Fibroblast of skin of back (primary cell): ENCODE measurements at regions not wholly inside any gene's neighbourhood (a gene's known extent, or its start where the extent isn't known, plus 50 kb on each side); places are given as distances from the start of the nearest gene placed in this dataset.

Source experiments
- DNase-seq: peaks from one replicate; pipeline ENCODE4 v3.0.0-alpha.2; 2013

GRCh38 chr6:67640484-67640883, 994.6 kb upstream of the ADGRB3 start:
- peak; percentile 34 for DNase-seq

- peak; percentile 18 for DNase-seq
Observed at GRCh38 chr6:67639161-67639560, 995.9 kb upstream of the ADGRB3 start.

GRCh38 chr6:67634199-67634598, 1000.9 kb upstream of the ADGRB3 start:
- DNase-seq, result no peak

- no peak for DNase-seq
Observed at GRCh38 chr6:67633058-67633457, 1002.0 kb upstream of the ADGRB3 start.

GRCh38 chr6:67630146-67630545, 1004.9 kb upstream of the ADGRB3 start:
- peak; percentile 95 for DNase-seq

- DNase-seq, result peak; percentile 22
Observed at GRCh38 chr6:67629258-67629657, 1005.8 kb upstream of the ADGRB3 start.

- peak; percentile 72 for DNase-seq
Observed at GRCh38 chr6:67615796-67616195, 1019.3 kb upstream of the ADGRB3 start.

GRCh38 chr6:67608099-67608749, 1026.9 kb upstream of the ADGRB3 start:
- DNase-seq, result no peak

GRCh38 chr6:67606906-67607828, 1027.9 kb upstream of the ADGRB3 start:
- DNase-seq, result peak; percentile 53

- peak; percentile 2 for DNase-seq
Observed at GRCh38 chr6:67594366-67594765, 1040.7 kb upstream of the ADGRB3 start.

- DNase-seq, result no peak
Observed at GRCh38 chr6:67593247-67593646, 1041.8 kb upstream of the ADGRB3 start.

GRCh38 chr6:67591910-67592309, 1043.2 kb upstream of the ADGRB3 start:
- no peak for DNase-seq

- no peak for DNase-seq
Observed at GRCh38 chr6:67567842-67568241, 1067.2 kb upstream of the ADGRB3 start.

GRCh38 chr6:67563671-67564070, 1071.4 kb upstream of the ADGRB3 start:
- DNase-seq, result no peak

GRCh38 chr6:67560068-67560467, 1075.0 kb upstream of the ADGRB3 start:
- DNase-seq, result no peak

- no peak for DNase-seq
Observed at GRCh38 chr6:67558985-67559384, 1076.1 kb upstream of the ADGRB3 start.

GRCh38 chr6:67544851-67545452, 1090.1 kb upstream of the ADGRB3 start:
- no peak for DNase-seq

- peak; percentile 72 for DNase-seq
Observed at GRCh38 chr6:67541586-67541985, 1093.5 kb upstream of the ADGRB3 start.

GRCh38 chr6:67538032-67538431, 1097.0 kb upstream of the ADGRB3 start:
- no peak for DNase-seq

GRCh38 chr6:67535946-67536345, 1099.1 kb upstream of the ADGRB3 start:
- DNase-seq, result peak; percentile 71

- no peak for DNase-seq
Observed at GRCh38 chr6:67506352-67506751, 1128.7 kb upstream of the ADGRB3 start.

GRCh38 chr6:67501755-67502154, 1133.3 kb upstream of the ADGRB3 start:
- DNase-seq, result no peak

GRCh38 chr6:67497749-67498148, 1137.3 kb upstream of the ADGRB3 start:
- no peak for DNase-seq

GRCh38 chr6:67496191-67496590, 1138.9 kb upstream of the ADGRB3 start:
- no peak for DNase-seq
